PC-9 (cell line): ENCODE measurements at regions not wholly inside any gene's neighbourhood (a gene's known extent, or its start where the extent isn't known, plus 50 kb on each side); places are given as distances from the start of the nearest gene placed in this dataset.

Experiments used
- EZH2 ChIP-seq: fragments of 200-600 bp; sonication (generic); IDR thresholded peaks from 2 replicates; pipeline ENCODE4 v1.8.0; 2017; ENCODE audit warnings: antibody characterized with exemption, low read depth
- TF ChIP-seq, protein P1 (sequence below): fragments of 200-600 bp; sonication (generic); conservative IDR thresholded peaks from 2 replicates; pipeline ENCODE4 v1.6.1; 2017; ENCODE audit warnings: mixed run types, antibody characterized with exemption, mild to moderate bottlenecking, moderate library complexity

DNA sequence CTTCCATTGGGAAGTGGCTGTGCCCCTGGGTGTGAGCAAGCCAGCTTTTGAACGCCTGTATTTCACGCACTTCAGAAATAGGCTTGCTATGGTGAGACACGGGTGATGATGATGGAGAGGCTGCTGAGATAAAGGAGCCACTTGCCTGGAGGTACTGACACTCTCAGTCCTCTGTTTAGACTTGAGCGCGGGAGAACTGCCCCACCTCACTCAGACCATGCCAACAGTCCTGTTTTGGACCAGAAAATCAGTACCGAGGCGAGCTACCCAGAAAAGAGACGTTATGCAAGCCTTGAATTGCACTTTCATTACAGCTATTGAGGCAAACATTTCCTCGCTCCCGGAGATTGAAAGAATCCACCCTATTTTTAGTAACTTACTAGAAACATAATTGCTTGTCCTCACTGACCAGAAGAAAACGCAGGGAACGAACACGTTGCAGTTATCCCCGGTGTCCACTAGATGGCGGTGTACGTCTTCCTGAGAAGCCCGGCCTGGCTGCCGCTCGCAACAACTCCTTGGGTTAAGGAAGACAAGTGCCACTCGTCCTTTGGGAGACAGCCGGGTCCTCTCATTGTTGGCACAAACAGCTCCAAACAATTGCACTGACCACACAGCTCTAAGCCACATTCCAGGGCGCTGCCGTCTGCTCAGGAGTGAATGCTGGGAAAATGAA is 142.4 kb downstream of the PSAT1 start:
- TF ChIP-seq, protein P1, sequence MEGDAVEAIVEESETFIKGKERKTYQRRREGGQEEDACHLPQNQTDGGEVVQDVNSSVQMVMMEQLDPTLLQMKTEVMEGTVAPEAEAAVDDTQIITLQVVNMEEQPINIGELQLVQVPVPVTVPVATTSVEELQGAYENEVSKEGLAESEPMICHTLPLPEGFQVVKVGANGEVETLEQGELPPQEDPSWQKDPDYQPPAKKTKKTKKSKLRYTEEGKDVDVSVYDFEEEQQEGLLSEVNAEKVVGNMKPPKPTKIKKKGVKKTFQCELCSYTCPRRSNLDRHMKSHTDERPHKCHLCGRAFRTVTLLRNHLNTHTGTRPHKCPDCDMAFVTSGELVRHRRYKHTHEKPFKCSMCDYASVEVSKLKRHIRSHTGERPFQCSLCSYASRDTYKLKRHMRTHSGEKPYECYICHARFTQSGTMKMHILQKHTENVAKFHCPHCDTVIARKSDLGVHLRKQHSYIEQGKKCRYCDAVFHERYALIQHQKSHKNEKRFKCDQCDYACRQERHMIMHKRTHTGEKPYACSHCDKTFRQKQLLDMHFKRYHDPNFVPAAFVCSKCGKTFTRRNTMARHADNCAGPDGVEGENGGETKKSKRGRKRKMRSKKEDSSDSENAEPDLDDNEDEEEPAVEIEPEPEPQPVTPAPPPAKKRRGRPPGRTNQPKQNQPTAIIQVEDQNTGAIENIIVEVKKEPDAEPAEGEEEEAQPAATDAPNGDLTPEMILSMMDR, result peak; percentile 93
- no peak for TF ChIP-seq EZH2
